PC-3 (cell line): ENCODE measurements at regions not wholly inside any gene's neighbourhood (a gene's known extent, or its start where the extent isn't known, plus 50 kb on each side); places are given as distances from the start of the nearest gene placed in this dataset.

Experiments used
- ATAC-seq: fragments of 200-7000 bp; cut with Tn5 transposase; 2 replicates; pipeline ENCODE4 v1.9.1; 2020; ENCODE audit warnings: mild to moderate bottlenecking, moderate library complexity
- BruUV-seq: library from RNA; stranded (reverse); fragments of 400-500 nt; replicated peaks from 2 replicates; lab custom pipeline; 2021; lab: Mats Ljungman, UMichigan
- CTCF ChIA-PET: fragments of 300-600 bp; sonication (Branson Sonifier 250); formaldehyde crosslinking; loops from one replicate; lab custom pipeline; 2022; ENCODE audit warnings: antibody characterized with exemption; lab: Charles Lee
- POLR2A ChIA-PET: fragments of 300-600 bp; sonication (Branson Sonifier 250); formaldehyde crosslinking; loops from one replicate; lab custom pipeline; 2022; ENCODE audit warnings: antibody characterized with exemption; ENCODE audit not compliant: unreplicated experiment; lab: Charles Lee
- DNase-seq: peaks from one replicate; pipeline ENCODE4 v3.0.0-alpha.2; 2015
- H2AFZ ChIP-seq: fragments of 300-600 bp; sonication (generic); 2 replicates; pipeline ENCODE4 v1.6.0; 2016; ENCODE audit warnings: antibody characterized with exemption, low read length
- H3F3A ChIP-seq: fragments of 300-600 bp; sonication (generic); one replicate; pipeline ENCODE4 v1.6.0; 2017; ENCODE audit warnings: antibody characterized with exemption, low read length, control low read depth, mild to moderate bottlenecking; ENCODE audit not compliant: unreplicated experiment
- H3K27ac ChIP-seq: fragments of 300-600 bp; sonication (generic); 2 replicates; pipeline ENCODE4 v1.5.1; 2016; ENCODE audit warnings: mild to moderate bottlenecking, low read length
- H3K27me3 ChIP-seq: fragments of 300-600 bp; sonication (generic); 2 replicates; pipeline ENCODE4 v1.6.1; 2016; ENCODE audit warnings: low read length, mixed read lengths
- H3K36me3 ChIP-seq: fragments of 300-600 bp; sonication (generic); 2 replicates; pipeline ENCODE4 v1.6.1; 2016; ENCODE audit warnings: low read depth, mixed run types, low read length, mixed read lengths
- H3K4me1 ChIP-seq: fragments of 300-600 bp; sonication (generic); 2 replicates; pipeline ENCODE4 v1.5.1; 2016; ENCODE audit warnings: low read length; ENCODE audit not compliant: insufficient read depth
- H3K4me2 ChIP-seq: fragments of 300-600 bp; sonication (generic); 2 replicates; pipeline ENCODE4 v1.6.0; 2016; ENCODE audit warnings: low read length
- H3K4me3 ChIP-seq: fragments of 300-600 bp; sonication (generic); 2 replicates; pipeline ENCODE4 v1.5.1; 2016; ENCODE audit warnings: mild to moderate bottlenecking, low read length, mixed read lengths
- H3K79me2 ChIP-seq: fragments of 300-600 bp; sonication (generic); 2 replicates; pipeline ENCODE4 v1.6.1; 2017; ENCODE audit warnings: low read length, mixed read lengths
- H3K9ac ChIP-seq: fragments of 300-600 bp; sonication (generic); 2 replicates; pipeline ENCODE4 v1.6.0; 2016; ENCODE audit warnings: mild to moderate bottlenecking, low read length
- H3K9me2 ChIP-seq: fragments of 300-600 bp; sonication (generic); replicated peaks from 2 replicates; pipeline ENCODE4 v1.6.1; 2016; ENCODE audit warnings: mixed run types, low read length, mixed read lengths
- H3K9me3 ChIP-seq: fragments of 300-600 bp; sonication (generic); 2 replicates; pipeline ENCODE4 v1.6.1; 2016; ENCODE audit warnings: low read length, mixed read lengths
- H4K20me1 ChIP-seq: fragments of 300-600 bp; sonication (generic); 2 replicates; pipeline ENCODE4 v1.6.1; 2016; ENCODE audit warnings: low read length, mixed read lengths
- EZH2 ChIP-seq: fragments of 300-600 bp; sonication (generic); IDR thresholded peaks from one replicate; pipeline ENCODE4 v1.6.1; 2017; ENCODE audit warnings: antibody characterized with exemption, mild to moderate bottlenecking, low read length; ENCODE audit not compliant: unreplicated experiment
- EZH2phosphoT487 ChIP-seq: fragments of 300-600 bp; sonication (generic); IDR thresholded peaks from 2 replicates; pipeline ENCODE4 v1.6.1; 2018; ENCODE audit warnings: mild to moderate bottlenecking, antibody characterized with exemption, low read length, borderline replicate concordance
- intact Hi-C: fragments of 100-400 bp; cut with micrococcal nuclease; formaldehyde crosslinking; loops from 2 replicates; pipeline ENCODE4 v1.9.0; 2023
- TF ChIP-seq, protein P1 (sequence below): fragments of 300-600 bp; sonication (generic); conservative IDR thresholded peaks from 2 replicates; pipeline ENCODE4 v1.5.1; 2017; ENCODE audit warnings: antibody characterized with exemption, low read depth, mild to moderate bottlenecking, low read length

DNA sequence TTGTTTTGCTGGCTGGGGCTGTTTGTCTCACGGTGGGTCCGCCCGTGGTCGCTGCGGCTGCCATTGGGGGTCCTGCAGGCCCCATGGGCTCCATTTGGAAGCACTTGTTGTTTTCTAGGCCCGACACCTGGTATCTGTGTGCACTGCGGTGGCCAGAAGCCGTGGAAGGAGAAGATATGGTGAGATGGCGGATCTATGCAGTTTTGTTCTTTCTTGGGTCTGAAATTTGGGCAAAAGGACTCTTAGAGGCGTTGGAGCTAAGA, 109.5 kb upstream of the SHH start:
- Histone ChIP-seq H3K4me2 (peak overlapping the region; percentile 73), H3K9me3 (no peaks in the 10 kb centered on the region), H3F3A (no peaks in the 10 kb centered on the region), H3K79me2 (no peaks in the 10 kb centered on the region), H3K9me2 (no peaks in the 10 kb centered on the region), H3K27ac (peak overlapping the region; percentile 78), H3K27me3 (no peaks in the 10 kb centered on the region), H2AFZ (no peak overlapping the region), H3K9ac (no peak overlapping the region), H3K4me1 (peaks cover 53% of the 10 kb centered on the region), H3K4me3 (peak overlapping the region; percentile 34; the same call in 1 of the 2 replicates), H4K20me1 (no peaks in the 10 kb centered on the region), H3K36me3 (no peaks in the 10 kb centered on the region)
- ChIA-PET CTCF (no interaction called here), POLR2A (no interaction called here)
- DNase-seq = no peak
- intact Hi-C loops = loop anchor here (1.0 kb wide), 1 partner anchor 30 kb away; no protein-coding TSS in a partner anchor
- ATAC-seq = no peak
- BruUV-seq = no TSS peak
- no peak for TF ChIP-seq EZH2
- TF ChIP-seq, protein P1, sequence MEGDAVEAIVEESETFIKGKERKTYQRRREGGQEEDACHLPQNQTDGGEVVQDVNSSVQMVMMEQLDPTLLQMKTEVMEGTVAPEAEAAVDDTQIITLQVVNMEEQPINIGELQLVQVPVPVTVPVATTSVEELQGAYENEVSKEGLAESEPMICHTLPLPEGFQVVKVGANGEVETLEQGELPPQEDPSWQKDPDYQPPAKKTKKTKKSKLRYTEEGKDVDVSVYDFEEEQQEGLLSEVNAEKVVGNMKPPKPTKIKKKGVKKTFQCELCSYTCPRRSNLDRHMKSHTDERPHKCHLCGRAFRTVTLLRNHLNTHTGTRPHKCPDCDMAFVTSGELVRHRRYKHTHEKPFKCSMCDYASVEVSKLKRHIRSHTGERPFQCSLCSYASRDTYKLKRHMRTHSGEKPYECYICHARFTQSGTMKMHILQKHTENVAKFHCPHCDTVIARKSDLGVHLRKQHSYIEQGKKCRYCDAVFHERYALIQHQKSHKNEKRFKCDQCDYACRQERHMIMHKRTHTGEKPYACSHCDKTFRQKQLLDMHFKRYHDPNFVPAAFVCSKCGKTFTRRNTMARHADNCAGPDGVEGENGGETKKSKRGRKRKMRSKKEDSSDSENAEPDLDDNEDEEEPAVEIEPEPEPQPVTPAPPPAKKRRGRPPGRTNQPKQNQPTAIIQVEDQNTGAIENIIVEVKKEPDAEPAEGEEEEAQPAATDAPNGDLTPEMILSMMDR = no peak
- TF ChIP-seq EZH2phosphoT487 = no peak

DNA sequence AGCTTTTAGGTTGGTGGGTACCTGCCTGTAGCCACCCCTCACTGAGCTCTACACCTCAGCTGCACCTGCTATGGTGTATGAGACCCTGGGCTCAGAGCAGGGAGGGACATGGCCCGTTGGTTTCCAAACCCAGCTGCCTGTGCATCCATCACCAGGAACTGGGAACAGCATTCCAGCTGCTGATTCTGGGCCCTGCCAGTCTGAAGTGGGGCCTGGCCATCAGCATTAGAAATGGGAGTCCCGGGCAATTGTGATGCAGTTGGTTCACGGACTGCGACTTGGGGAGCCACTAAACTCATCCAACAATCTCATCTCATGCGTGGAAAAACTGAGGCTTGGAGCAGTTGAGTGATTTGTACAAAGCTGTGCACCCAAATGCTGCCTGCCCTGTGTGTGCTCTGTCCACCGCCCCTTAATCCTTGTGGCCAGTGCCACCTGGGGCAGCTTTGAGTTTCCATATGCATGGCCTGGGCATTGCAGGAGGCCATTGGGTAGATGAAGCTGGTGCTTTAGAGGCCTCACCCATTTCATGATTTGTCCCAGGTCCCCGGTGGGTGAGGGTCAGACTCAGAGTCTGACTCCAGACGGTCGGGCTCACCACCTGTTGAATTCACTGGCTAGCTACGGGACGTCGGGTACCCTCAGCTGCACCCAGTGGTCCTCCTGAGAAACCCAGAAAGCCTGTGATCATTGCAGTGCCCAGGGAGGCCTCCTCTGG, 109.0 kb upstream of the SHH start:
- peak overlapping the region; percentile 73 for H3K4me2 ChIP-seq
- CTCF ChIA-PET = no interaction called here
- ATAC-seq (no peak), DNase-seq (no peak)
- H3K79me2 ChIP-seq = no peaks in the 10 kb centered on the region
- no TSS peak for BruUV-seq
- no peaks in the 10 kb centered on the region for H3K9me2 ChIP-seq
- H3K27me3 ChIP-seq = no peaks in the 10 kb centered on the region
- no peaks in the 10 kb centered on the region for H3F3A ChIP-seq
- H3K9me3 ChIP-seq = no peaks in the 10 kb centered on the region
- TF ChIP-seq EZH2 = no peak
- intact Hi-C loops = no loop called here
- peaks cover 54% of the 10 kb centered on the region for H3K4me1 ChIP-seq
- H3K9ac ChIP-seq = no peak overlapping the region
- no peak overlapping the region for H2AFZ ChIP-seq
- H4K20me1 ChIP-seq = no peaks in the 10 kb centered on the region
- H3K27ac ChIP-seq = peak overlapping the region; percentile 78
- H3K36me3 ChIP-seq = no peaks in the 10 kb centered on the region
- POLR2A ChIA-PET = interaction anchor here (0.7 kb wide), 1 partner anchor 17 kb away, joined by 3 read pairs; no protein-coding TSS in a partner anchor
- H3K4me3 ChIP-seq = peak overlapping the region; percentile 34; the same call in 1 of the 2 replicates

DNA sequence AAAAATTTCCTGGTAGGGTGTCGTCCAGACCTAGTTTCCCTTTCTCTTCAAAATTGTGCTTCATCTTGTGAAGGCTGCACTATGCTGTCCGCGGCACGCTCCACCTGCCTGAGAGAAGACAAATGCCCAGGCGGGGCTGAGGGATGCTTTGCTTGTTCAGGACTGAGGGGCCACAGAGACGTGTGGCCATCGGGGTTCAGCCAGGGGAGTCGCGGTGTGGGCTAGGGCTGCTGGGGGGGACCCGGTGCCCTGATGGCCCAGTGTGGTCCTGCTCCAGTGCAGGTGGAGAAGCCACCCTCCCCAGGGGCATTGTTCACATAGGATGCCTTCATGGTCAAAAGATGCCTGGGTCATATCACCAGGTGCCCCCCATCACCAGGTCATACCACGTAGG, 107.8 kb upstream of the SHH start:
- Histone ChIP-seq H4K20me1 (no peaks in the 10 kb centered on the region), H3K9me2 (no peaks in the 10 kb centered on the region), H3K9ac (no peak overlapping the region), H3K4me1 (peaks cover 54% of the 10 kb centered on the region), H3F3A (no peaks in the 10 kb centered on the region), H3K36me3 (no peaks in the 10 kb centered on the region), H3K4me2 (peak overlapping the region; percentile 67), H3K4me3 (no peak overlapping the region), H2AFZ (no peak overlapping the region), H3K27me3 (no peaks in the 10 kb centered on the region), H3K79me2 (no peaks in the 10 kb centered on the region), H3K9me3 (no peaks in the 10 kb centered on the region), H3K27ac (no peak overlapping the region)
- no TSS peak for BruUV-seq
- ATAC-seq (no peak), DNase-seq (no peak)
- TF ChIP-seq, protein P1 = no peak
- TF ChIP-seq EZH2 (no peak), EZH2phosphoT487 (no peak)
- intact Hi-C loops = no loop called here
- ChIA-PET CTCF (no interaction called here), POLR2A (no interaction called here)
